HG02840 (cell line): ENCODE measurements at regions not wholly inside any gene's neighbourhood (a gene's known extent, or its start where the extent isn't known, plus 50 kb on each side); places are given as distances from the start of the nearest gene placed in this dataset.
"Not testable (repeated sequence)": the region's sequence is repeated elsewhere in the genome, so short reads cannot be mapped to it uniquely, and the experiment has no call there.

Experiments
- ATAC-seq: cut with Tn5 transposase; IDR thresholded peaks from one replicate; pipeline ENCODE4 v1.9.1; 2021; ENCODE audit warnings: mild to moderate bottlenecking, moderate library complexity, moderate number of reproducible peaks; ENCODE audit not compliant: unreplicated experiment, low FRiP score

GRCh38 chr15:21774760-21775159 lies 102.8 kb downstream of the POTEB start:
- ATAC-seq = not testable (repeated sequence)

- not testable (repeated sequence) for ATAC-seq
Observed at GRCh38 chr15:21766524-21766923, 111.0 kb downstream of the POTEB start.

GRCh38 chr15:21763756-21764155 lies 113.8 kb downstream of the POTEB start:
- ATAC-seq = not testable (repeated sequence)

GRCh38 chr15:21760250-21761023 lies 117.1 kb downstream of the POTEB start:
- ATAC-seq = not testable (repeated sequence)

- ATAC-seq = not testable (repeated sequence)
Observed at GRCh38 chr15:21759401-21760165, 118.0 kb downstream of the POTEB start.

GRCh38 chr15:21753838-21754237 lies 123.7 kb downstream of the POTEB start:
- ATAC-seq = not testable (repeated sequence)

- ATAC-seq = not testable (repeated sequence)
Observed at GRCh38 chr15:21752124-21752957, 125.2 kb downstream of the POTEB start.

- not testable (repeated sequence) for ATAC-seq
Observed at GRCh38 chr15:21749173-21749572, 128.4 kb downstream of the POTEB start.

- ATAC-seq = not testable (repeated sequence)
Observed at GRCh38 chr15:21744245-21744915, 133.2 kb downstream of the POTEB start.

GRCh38 chr15:21742067-21742466 lies 135.5 kb downstream of the POTEB start:
- not testable (repeated sequence) for ATAC-seq

- not testable (repeated sequence) for ATAC-seq
Observed at GRCh38 chr15:21738003-21738402, 139.5 kb downstream of the POTEB start.

- not testable (repeated sequence) for ATAC-seq
Observed at GRCh38 chr15:21736443-21736842, 141.1 kb downstream of the POTEB start.

- ATAC-seq = not testable (repeated sequence)
Observed at GRCh38 chr15:21735837-21736236, 141.7 kb downstream of the POTEB start.

GRCh38 chr15:21735368-21735767 lies 142.2 kb downstream of the POTEB start:
- not testable (repeated sequence) for ATAC-seq

- ATAC-seq = peak; percentile 54
Observed at GRCh38 chr15:21731496-21731895, 146.0 kb downstream of the POTEB start.

- ATAC-seq = peak; percentile 66
Observed at GRCh38 chr15:21730427-21731405, 146.8 kb downstream of the POTEB start.

- ATAC-seq = not testable (repeated sequence)
Observed at GRCh38 chr15:21724988-21725387, 152.5 kb downstream of the POTEB start.

- ATAC-seq = not testable (repeated sequence)
Observed at GRCh38 chr15:21721115-21721514, 156.4 kb downstream of the POTEB start.

- ATAC-seq = peak; percentile 68
Observed at GRCh38 chr15:21718779-21719178, 158.8 kb downstream of the POTEB start.
